AG08396 (cell line): ENCODE measurements at regions not wholly inside any gene's neighbourhood (a gene's known extent, or its start where the extent isn't known, plus 50 kb on each side); places are given as distances from the start of the nearest gene placed in this dataset.

Experiments
- DNase-seq: peaks from one replicate; pipeline ENCODE4 v3.0.0; 2012; ENCODE audit warnings: low spot score, mixed read lengths

DNA sequence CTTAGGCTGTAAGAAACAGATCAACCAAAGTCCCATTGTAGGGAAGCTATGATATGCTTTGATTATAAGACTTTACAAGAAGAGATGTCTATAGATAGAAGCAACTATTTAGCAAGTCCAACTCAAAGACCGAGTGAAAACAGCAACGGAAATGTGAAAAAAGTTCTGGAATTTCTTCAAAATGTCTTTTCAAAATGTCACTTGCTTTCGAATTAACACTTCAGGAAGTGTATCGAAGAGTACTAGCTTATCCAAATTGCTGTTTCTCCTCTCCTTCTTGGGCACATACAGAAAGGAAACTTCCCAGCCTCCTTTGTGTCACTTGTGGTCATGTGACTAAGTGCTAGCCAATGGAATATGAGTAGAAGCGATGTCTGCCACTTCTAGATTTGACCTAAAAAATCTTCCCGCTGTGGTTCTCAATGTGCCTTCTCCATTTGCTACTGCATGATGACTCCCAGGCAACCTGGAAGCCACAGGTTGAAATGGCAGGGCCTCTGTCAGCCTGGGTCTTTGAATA lies 89.9 kb downstream of the TSEN15 start:
- no peak for DNase-seq

DNA sequence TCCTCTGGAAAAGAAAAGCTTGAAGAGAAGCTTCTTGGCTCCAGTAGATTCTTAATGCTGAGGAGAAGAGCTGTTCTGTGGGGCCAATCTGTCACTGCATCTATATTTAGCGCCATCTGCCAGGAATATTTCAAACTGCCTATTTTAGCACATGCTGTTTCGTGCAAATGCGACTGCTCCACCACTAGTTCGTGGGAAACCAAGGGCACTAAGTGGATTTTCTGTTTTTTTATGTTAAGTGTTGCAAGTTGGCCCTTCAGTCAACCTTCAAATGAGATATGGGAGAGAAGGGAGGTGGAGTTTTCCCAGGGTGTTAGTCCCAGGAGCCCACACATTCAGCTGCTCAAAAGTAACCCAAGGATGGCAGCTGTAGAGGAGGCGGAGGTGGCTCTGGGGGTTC lies 91.9 kb downstream of the TSEN15 start:
- DNase-seq, result peak; percentile 22

DNA sequence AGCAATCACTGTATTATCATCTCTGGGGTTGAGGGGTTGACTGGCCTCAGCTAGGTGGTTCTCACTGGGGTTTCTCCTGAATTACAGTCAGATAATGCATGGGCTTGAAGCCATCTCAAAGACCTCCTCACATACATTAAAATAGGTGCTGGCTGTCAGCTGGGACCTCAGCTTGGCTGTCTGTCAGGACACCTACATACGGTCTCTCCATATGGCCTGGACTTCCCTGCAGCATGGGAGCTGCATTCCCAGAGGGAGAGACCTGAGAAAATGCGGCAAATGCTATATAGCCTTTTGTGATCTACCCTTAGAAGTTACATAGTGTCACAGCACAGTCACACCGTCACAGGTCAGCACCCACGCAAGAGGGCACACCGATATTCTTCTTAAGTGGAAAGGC lies 93.6 kb downstream of the TSEN15 start:
- no peak for DNase-seq

DNA sequence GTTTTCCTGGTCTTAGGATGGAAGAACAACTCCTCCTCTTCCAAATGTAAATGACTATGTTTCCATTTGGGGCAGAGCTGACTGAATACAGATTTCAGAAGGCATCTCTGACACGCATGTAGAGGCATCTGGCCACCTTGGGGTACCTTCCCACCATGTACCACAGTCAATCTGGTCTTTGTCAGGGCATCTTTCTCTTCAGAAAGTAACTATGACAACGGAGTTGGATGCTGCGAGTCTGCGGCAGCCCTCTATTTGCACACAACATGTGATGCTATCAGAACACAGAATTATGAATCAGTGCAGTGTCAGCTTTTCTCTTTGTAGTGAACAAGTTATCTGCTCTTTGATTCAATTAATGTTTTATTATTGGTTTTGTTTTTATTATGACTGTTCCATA lies 94.7 kb downstream of the TSEN15 start:
- DNase-seq, result no peak

DNA sequence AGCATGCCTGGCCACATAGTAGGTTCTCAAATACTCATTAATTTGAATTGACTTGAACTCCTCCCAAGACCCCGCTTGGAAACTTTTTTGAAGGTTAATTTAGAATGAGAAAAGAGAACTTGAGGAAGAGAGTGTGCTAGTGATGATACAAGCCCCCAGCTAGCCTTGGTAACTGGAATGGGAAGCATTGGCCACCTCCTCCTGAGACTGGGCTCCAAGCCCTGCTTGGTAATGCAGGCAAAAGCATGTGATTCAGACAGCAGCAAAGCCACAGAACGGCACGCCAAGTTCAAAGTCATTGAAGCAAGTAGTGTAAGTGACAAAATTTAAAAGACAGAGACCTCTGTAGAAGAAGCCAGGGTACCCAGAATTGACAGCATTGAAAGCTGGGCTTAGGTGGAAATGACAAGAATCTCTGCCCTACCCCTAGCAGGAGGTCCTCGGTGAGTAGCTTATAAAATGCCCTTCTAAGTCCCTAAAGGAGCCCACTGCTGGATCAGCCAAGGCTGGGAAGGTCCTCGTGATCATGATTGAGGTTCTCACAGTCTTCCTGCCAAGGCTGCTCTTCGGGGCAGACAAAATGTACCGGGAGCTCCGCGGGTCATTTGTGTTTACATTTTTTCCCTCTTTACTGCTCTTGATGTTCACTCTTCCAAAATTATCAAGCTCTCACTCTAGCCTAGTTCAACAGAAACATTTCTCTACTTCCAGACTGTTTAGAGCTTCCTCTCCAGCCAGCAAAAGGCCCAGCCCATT lies 99.4 kb downstream of the TSEN15 start:
- peak; percentile 45 for DNase-seq

DNA sequence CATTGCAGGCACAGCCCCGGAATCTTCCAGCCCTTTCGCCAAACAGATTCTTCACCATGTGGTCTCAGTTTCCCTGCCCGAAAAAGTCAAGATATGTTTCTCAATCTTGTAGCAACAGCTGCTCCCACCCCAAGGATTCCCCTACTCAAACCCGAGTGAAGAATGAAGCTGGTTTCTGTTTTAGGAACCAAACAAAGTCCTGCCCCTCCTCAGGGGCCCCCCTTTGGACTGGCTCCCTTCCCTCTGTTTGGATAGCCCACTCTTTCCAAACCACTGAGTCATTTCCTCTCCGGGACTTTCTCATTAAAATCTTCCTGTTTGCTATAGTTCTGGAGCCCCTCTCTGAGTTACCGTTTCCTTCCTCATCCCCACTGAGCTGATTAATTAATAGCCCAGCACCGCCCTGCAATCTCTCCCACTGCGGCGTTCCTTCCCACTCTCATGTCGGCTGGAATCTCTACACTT lies 100.9 kb downstream of the TSEN15 start:
- DNase-seq, result peak; percentile 20

DNA sequence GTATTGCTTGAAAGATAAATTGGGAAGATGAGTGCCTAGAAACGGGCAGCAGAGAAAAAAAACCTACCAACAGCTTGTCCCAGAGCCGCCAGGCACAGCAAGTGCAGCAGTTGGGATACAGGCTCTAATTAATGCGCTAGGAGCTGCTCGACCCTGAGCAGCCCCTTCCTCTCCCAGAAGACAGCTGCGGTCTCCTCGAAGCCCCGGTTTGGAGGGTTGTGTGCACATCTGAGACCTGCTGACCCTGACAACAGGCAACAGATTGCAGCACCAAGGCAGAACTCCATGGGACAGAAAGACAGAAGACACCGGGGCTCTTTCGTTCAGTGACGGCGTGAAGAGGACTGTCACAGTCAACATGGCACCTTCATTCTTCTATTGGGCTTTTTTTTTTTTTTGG lies 101.4 kb downstream of the TSEN15 start:
- no peak for DNase-seq

DNA sequence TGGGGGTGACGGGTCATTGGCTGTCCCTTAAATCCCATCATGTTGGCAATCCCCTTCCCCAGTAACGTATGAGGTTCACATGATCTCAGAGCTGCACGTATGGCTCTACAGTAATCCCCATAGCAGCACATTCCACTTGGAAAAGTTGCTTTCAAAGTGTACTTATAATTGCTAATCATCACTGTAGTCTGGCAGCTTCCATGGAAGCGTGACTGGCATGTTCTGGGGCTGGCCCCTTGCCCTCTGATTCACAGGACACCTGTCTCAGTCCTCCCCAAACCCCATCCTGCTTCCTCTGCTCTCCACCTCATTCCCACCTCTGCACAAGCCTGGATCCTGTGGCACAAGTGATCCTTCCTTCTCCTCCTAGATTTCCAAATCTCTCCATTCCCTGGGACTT lies 102.2 kb downstream of the TSEN15 start:
- no peak for DNase-seq

DNA sequence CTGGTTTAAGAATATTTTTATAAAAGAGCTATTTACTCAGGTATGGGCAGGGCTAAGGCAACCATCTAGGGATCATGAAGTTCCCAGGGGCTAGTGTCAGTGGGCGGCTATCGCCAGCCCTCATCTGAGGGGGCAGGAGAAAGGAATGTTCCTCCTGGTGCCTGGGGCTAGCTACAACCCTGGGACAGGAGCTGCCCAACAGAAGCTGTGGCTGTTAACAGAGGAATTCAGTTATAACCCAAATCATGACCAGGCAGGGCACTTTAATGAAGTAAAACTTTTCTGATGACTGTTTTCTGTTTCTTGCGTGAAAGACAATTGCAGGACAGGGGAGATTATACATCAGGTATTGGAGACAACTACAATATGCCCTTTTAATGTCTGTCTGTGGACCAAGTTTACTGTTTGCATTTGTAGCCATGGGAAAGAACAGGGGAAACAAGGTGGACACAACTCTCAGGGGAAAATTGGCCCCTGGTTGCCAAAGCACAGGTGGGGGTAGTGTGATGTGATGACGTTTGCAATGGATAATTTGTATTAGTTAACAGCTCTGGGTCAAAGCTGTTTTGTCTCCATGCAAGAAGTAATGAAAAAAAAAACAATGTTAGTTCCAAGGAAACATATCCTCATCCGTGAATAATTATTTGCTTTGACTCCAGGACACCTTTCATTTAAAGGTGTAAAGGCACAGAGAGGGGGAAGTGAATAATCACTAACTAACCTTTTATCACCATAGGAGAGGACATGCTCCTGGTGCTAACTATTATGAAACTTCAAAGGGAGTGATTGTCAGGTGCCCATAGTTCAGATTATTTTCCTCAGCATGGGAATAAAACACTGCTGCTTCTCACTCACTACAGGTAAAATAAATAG lies 105.2 kb downstream of the TSEN15 start:
- no peak for DNase-seq

DNA sequence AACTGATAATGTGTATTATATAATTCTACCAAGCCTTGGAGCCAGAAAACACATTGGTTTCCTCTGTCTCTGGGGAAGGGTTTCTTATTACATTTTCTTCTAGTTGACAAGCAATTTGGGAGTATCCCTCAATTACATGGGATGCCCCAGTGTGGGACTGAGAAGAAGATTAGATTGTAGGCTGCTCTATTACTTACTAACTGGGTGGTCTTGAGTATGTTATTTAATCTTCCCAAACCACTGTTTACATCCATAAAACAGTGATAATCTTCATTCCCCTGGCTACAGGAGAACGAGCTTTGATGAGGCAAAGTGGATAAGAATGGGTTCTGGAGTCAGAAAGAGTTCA lies 105.8 kb downstream of the TSEN15 start:
- DNase-seq, result no peak

DNA sequence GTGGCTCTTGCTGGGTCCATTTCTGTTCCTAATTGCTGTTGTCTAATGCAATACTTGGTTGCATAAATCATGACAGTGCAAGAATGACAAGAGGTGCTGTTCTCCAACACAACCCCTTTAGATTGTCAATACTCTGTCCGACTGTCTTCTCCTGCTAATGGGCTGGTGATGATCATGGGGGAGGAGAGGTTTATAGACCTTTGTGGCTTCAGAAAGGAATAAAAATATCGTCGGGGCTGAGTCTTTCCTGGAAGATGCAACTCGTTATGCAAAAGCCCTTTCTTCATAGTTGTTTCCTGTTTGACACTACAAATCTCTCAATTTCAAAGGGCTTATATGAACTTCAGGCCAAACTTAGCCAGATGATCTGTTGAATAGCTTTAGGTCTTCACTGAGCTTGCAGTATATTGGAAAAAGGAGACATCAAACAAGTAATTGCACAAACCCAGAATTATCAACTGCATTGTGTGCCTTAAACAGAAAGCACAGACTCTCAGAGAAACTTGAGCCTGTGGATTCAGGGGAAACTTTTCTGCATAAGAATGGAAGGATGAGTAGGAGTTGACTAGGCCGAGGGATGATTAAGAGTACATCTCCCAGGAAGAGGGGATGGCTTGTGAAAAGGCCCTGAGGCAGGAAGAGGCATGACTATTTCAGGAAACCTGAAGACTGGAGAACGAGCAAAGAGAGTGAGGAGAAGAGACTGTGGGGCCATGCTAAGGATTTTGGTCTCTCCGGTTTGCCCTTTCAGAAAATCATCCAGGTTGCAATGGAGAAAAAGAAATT lies 107.6 kb downstream of the TSEN15 start:
- DNase-seq, result no peak

DNA sequence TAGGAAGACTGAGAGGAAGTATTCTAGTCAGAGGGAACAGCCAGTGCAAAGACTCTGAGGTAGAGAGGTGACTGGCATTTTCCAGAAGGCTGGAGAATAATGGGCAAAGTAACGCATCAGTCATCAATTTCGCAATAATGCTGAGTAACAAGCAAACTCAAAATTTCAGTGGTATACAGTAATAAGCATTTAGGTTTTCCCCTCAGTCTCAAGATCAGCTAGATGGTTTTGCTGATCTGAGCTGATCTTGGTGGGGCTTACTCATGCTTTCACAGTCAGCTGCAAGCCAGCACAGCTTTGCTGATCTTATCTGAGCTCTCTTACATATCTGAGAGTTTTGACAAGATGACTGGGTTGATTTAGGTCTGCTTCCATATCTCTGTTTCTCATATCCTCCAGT lies 108.7 kb downstream of the TSEN15 start:
- peak; percentile 26 for DNase-seq

DNA sequence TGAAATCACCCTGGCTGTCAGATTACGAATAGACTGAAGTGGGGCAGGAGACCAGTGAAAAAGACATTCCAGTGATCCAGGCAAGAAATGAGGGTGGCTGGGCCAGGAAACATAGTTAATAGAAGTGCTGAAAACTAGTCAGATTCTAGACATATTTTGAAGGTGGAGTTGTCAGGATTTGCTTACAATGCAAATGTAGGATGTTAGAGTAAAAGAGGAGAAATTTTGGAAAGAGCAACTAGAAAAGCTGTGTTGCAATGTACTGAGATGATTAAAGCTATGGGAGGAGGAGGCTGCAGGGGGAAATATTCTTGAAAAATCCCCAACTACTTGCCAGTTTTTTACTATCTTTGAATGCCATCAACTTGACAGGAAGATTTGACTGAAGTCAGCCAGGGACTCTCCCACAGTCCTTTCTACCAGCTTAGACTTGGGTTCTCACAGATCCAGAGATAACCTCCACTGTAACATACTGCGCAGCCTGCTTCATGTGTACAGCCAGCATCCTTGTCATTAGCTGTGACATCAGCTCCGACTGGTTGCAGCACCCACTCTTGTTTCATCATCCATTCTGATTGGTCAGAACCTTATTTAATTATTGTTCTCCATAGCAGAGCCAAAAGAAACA lies 109.7 kb downstream of the TSEN15 start:
- peak; percentile 32 for DNase-seq

DNA sequence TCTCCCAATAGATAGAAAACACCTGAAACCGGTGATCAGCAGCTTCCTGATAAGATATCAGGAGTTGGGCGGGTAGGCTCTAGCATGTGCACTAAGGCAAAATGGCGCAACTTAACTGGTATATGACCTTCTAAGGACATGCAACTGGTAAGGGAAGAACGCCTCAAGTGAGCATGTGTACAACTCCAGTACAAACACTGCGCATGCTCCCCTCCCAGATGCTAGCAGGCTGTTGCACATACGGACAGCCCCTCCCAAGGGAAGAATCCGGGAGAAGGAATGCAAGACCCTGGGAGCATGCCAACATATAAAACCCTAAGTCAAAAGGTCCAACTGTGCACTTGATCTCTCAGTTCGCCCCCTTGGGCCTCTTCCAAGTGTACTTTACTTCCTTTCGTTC lies 110.8 kb downstream of the TSEN15 start:
- no peak for DNase-seq

DNA sequence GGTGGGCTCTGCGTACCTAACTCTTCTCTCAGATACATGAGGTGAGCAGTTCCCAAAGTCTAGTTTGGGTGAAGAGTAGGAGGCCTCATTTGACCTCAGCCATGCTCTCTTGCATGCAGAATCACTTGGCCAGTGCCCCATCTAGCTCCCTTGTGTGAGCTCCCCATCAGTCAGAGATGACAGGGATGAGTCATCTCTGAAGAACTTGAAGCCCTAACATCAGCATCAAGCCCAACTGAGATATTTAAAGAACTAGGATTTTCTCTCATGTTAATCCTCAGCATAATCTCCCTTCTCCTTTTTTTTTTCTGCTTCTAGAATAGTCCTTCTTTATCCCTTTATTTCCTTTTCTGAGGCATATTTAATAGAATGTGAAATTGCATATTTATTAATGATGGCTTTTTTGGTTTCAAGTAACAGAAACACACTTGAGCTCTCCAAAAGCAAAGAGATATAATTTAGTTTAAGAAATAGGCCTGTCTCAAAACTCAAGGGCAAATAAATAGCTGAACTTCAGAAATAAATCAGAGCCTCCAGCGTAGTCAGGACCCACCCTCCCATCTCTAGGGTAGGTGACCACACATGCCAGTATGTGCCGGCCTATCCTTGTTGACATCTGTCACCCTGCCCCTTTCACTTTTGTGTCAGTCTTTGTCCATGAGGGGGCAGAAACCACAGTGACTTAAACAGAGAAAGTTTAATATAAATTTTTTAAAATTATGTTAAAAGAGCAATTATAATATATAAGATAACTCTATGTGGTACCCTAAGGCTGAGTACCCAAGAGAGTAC lies 112.3 kb downstream of the TSEN15 start:
- DNase-seq, result peak; percentile 71

DNA sequence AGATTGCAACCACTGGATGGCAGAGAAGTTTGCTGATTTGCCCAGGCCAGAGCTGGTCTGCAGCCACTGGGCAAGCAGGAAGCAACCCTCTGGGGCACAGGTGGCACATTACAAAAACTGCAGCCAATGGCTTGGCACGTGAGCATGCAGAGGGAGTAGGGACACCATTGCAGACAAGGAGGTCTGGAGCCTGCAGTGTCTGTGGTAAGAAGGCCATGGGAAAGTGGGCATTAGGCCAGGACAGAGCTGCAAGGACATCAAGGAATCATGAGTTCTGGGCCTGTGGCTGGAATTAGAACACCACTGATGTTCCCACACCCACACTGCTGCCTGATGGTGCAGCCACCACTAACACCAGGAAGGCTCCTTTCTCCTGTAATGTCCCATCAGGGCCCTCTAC lies 113.0 kb downstream of the TSEN15 start:
- no peak for DNase-seq

DNA sequence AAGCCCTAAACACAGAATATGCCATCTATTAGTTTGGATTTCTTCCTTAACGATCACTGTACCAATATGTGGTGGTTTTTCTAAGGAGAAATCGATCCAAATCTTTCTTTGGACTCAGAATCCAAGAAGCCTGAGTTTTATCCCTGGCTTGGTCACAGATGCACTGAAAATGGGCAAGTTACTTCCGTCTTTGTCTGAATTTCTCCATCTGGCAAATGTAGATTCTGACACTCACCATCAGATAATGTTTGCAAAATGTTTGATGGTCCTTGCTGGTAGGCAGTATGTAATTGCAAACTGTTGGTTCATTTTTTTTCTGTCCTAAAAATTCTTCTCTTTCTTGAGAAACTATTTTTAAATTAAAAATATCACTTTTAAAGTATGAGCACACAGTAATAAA lies 115.0 kb downstream of the TSEN15 start:
- DNase-seq, result no peak

DNA sequence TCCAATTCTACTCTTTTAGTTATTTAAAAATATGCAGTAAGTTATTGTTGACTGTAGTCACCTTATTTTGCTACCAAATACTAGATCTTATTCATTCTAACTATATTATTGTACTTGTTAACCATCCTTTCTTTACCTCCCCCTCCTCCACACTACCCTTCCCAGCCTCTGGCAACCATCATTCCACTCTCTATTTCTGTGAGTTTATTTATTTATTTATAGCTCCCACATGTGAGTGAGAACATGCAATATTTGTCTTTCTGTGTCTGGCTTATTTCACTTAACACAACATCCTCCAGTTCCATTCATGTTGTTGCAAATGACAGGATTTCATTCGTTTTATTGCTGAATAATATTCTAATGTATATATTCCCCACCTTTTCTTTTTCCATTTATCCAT lies 115.8 kb downstream of the TSEN15 start:
- DNase-seq, result no peak

DNA sequence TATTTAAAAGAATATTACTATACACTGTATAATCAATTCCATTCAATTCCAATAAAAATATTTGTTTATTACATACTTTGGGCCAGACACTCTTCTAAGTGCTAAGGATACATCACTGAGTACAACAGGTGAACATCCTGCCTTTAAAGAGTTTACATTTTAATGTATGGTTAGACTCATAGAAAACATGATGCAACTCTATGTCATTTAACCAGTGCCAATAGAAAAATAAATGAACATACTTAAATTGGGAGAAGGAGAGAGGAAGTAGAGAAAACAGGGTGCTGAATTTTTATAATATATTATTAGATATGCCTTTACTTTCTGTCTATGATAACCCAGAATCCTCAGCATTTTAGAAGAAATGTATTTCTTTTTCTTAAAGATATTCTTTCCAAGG lies 119.2 kb downstream of the TSEN15 start:
- no peak for DNase-seq

DNA sequence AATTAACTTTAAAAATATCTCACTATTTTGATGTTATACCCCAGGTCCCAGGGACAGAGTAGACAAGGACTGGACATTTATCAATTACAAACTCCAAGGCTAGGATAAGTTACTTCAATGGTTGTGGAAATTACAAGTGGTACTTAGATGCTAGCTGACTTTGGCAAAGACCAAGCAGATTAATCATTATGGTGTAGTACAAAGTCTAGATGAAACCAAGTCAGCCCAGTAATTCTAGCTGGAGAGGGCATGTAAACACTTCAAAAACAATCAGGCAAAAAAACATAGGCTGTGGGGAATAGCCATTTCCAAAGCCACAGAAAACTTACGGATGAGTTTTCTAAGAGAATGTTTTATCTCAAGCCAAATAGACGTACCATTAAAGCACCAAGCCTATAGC lies 124.5 kb downstream of the TSEN15 start:
- DNase-seq, result no peak

DNA sequence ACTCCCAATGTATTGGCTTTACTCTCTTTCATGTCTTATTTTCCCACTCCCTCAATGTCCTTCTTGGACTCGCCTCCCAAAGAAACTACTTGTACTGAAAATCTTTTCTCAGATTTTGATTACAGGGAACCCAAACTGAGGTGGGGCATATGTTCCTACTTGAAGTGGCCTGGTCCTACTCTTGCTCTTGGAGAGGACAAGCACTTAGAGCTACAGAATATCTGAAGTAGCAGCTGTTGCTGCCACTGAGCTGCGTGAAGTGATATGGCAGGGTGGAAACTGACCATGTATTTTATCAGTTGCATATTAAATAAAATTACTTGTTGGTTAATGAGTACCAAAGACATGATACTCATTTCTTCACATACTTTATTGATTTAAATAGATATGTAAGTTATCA lies 129.5 kb downstream of the TSEN15 start:
- DNase-seq, result no peak
